Neural progenitor cell (in vitro differentiated cells): ENCODE measurements at regions not wholly inside any gene's neighbourhood (a gene's known extent, or its start where the extent isn't known, plus 50 kb on each side); places are given as distances from the start of the nearest gene placed in this dataset.
A peak's percentile ranks its signal among the peaks of the same experiment; 100 is the strongest.

Experiments used
- DNase-seq: peaks from one replicate; pipeline ENCODE4 v3.0.0-alpha.2; 2016; ENCODE audit warnings: low spot score
- H2AFZ ChIP-seq: fragments of 200-600 bp; sonication (generic); replicated peaks from 2 replicates; pipeline ENCODE4 v1.6.1; 2016; ENCODE audit warnings: antibody characterized with exemption
- H3F3A ChIP-seq: fragments of 200-600 bp; sonication (generic); 2 replicates; pipeline ENCODE4 v1.6.1; 2016; ENCODE audit warnings: antibody characterized with exemption, low read depth
- H3K27ac ChIP-seq: fragments of 200-600 bp; sonication (generic); 2 replicates; pipeline ENCODE4 v1.5.1; 2016; ENCODE audit warnings: mild to moderate bottlenecking
- H3K27me3 ChIP-seq: fragments of 200-600 bp; sonication (generic); 2 replicates; pipeline ENCODE4 v1.6.1; 2016; ENCODE audit warnings: mild to moderate bottlenecking, moderate library complexity
- H3K36me3 ChIP-seq: fragments of 200-600 bp; sonication (generic); 2 replicates; pipeline ENCODE4 v1.5.1; 2016
- H3K4me1 ChIP-seq: fragments of 200-600 bp; sonication (generic); 2 replicates; pipeline ENCODE4 v1.6.1; 2016; ENCODE audit warnings: mixed run types
- H3K4me2 ChIP-seq: fragments of 200-600 bp; sonication (generic); 2 replicates; pipeline ENCODE4 v1.6.1; 2016
- H3K4me3 ChIP-seq: fragments of 200-600 bp; sonication (generic); 2 replicates; pipeline ENCODE4 v1.5.1; 2016
- H3K79me2 ChIP-seq: fragments of 200-600 bp; sonication (generic); 2 replicates; pipeline ENCODE4 v1.6.1; 2016; ENCODE audit warnings: low read depth
- H3K9ac ChIP-seq: fragments of 200-600 bp; sonication (generic); 2 replicates; pipeline ENCODE4 v1.6.1; 2016
- H3K9me3 ChIP-seq: fragments of 200-600 bp; sonication (generic); 2 replicates; pipeline ENCODE4 v1.5.1; 2016; ENCODE audit warnings: low read depth
- H4K20me1 ChIP-seq: fragments of 200-600 bp; sonication (generic); 2 replicates; pipeline ENCODE4 v1.6.1; 2016; ENCODE audit warnings: low read depth
- H3K27ac Mint-ChIP-seq: 3 replicates; pipeline ENCODE4 v1.8.0; 2021; ENCODE audit warnings: mixed read lengths
- H3K27me3 Mint-ChIP-seq: 2 replicates; pipeline ENCODE4 v1.8.0; 2022; ENCODE audit warnings: low read depth, mild to moderate bottlenecking, inconsistent platforms, moderate library complexity, mixed read lengths; ENCODE audit not compliant: insufficient read depth
- H3K36me3 Mint-ChIP-seq: 3 replicates; pipeline ENCODE4 v1.8.0; 2021; ENCODE audit warnings: mixed read lengths
- H3K4me1 Mint-ChIP-seq: 3 replicates; pipeline ENCODE4 v1.8.0; 2021; ENCODE audit warnings: mixed read lengths
- H3K4me3 Mint-ChIP-seq: 3 replicates; pipeline ENCODE4 v1.8.0; 2021; ENCODE audit warnings: mild to moderate bottlenecking, moderate library complexity, mixed read lengths
- H3K9me3 Mint-ChIP-seq: 3 replicates; pipeline ENCODE4 v1.8.0; 2020; ENCODE audit warnings: mixed read lengths
- EZH2 ChIP-seq: fragments of 200-600 bp; sonication (generic); IDR thresholded peaks from 2 replicates; pipeline ENCODE4 v1.6.1; 2017; ENCODE audit warnings: antibody characterized with exemption, mild to moderate bottlenecking, moderate library complexity
- EZH2phosphoT487 ChIP-seq: fragments of 200-600 bp; sonication (generic); IDR thresholded peaks from 2 replicates; pipeline ENCODE4 v1.6.1; 2017; ENCODE audit warnings: antibody characterized with exemption
- TF ChIP-seq, protein P1 (sequence below): fragments of 200-600 bp; sonication (generic); IDR thresholded peaks from 2 replicates; pipeline ENCODE4 v1.5.1; 2017; ENCODE audit warnings: antibody characterized with exemption, mild to moderate bottlenecking

DNA sequence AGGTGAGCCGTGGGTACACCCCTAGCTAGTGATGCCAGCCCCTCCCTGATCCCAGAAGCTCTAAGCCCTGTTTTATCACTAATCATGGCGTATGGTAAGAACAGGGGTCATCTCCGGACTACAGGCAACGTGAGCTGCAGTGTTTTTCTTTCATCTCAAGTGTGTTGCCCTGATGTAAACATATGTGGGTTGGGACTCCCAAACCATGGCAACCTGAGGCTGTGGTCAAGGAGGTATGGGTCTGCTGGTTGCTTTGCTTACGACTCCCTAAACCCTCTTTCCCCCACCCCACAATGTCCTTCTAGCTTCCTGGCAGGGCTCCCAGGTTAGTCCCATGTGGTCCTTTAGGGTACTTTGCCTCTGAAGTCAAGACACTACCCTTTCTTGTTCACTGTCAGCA is 53.6 kb upstream of the AFF3 start:
- no peak overlapping the region for H3K4me3 Mint-ChIP-seq
- Histone ChIP-seq H3K4me3 (no peak overlapping the region), H3F3A (no peaks in the 10 kb centered on the region), H3K79me2 (no peaks in the 10 kb centered on the region), H2AFZ (no peak overlapping the region), H3K36me3 (no peaks in the 10 kb centered on the region), H3K27ac (no peak overlapping the region), H3K9me3 (no peaks in the 10 kb centered on the region), H3K4me1 (peaks cover 16% of the 10 kb centered on the region), H4K20me1 (no peaks in the 10 kb centered on the region), H3K9ac (no peak overlapping the region), H3K27me3 (no peaks in the 10 kb centered on the region), H3K4me2 (no peak overlapping the region)
- peaks cover 8% of the 10 kb centered on the region for H3K9me3 Mint-ChIP-seq
- H3K4me1 Mint-ChIP-seq: peaks cover 21% of the 10 kb centered on the region
- TF ChIP-seq, protein P1, sequence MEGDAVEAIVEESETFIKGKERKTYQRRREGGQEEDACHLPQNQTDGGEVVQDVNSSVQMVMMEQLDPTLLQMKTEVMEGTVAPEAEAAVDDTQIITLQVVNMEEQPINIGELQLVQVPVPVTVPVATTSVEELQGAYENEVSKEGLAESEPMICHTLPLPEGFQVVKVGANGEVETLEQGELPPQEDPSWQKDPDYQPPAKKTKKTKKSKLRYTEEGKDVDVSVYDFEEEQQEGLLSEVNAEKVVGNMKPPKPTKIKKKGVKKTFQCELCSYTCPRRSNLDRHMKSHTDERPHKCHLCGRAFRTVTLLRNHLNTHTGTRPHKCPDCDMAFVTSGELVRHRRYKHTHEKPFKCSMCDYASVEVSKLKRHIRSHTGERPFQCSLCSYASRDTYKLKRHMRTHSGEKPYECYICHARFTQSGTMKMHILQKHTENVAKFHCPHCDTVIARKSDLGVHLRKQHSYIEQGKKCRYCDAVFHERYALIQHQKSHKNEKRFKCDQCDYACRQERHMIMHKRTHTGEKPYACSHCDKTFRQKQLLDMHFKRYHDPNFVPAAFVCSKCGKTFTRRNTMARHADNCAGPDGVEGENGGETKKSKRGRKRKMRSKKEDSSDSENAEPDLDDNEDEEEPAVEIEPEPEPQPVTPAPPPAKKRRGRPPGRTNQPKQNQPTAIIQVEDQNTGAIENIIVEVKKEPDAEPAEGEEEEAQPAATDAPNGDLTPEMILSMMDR: no peak
- TF ChIP-seq EZH2phosphoT487 (no peak), EZH2 (no peak)
- peaks cover 8% of the 10 kb centered on the region for H3K27me3 Mint-ChIP-seq
- no peaks in the 10 kb centered on the region for H3K36me3 Mint-ChIP-seq
- DNase-seq: no peak
- no peak overlapping the region for H3K27ac Mint-ChIP-seq

DNA sequence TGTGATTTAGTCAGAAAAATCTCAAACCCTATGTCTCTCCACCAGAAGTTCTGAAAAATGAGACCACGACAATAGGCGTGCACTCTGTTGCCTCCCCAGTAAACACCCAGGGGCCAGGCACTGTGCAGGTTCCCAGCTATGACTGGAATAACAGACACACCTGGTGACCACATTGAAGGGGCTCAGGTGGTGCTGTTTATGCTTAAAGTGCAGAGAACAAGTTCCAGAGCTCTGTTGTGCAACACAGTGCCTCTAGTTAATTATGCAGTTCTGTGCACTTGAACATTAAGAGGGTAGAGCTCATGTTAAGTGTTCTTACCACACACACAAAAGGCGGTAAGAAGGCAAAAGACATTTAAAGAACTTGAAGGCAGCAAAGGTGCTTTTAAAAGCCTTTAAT is 52.6 kb upstream of the AFF3 start:
- Mint-ChIP-seq H3K36me3 (no peaks in the 10 kb centered on the region), H3K27me3 (peaks cover 8% of the 10 kb centered on the region), H3K4me3 (no peak overlapping the region), H3K27ac (no peak overlapping the region), H3K9me3 (peaks cover 8% of the 10 kb centered on the region), H3K4me1 (peaks cover 21% of the 10 kb centered on the region)
- no peaks in the 10 kb centered on the region for H3F3A ChIP-seq
- TF ChIP-seq EZH2phosphoT487: no peak
- TF ChIP-seq, protein P1: no peak
- no peak for TF ChIP-seq EZH2
- peaks cover 16% of the 10 kb centered on the region for H3K4me1 ChIP-seq
- H3K79me2 ChIP-seq: no peaks in the 10 kb centered on the region
- H3K36me3 ChIP-seq: no peaks in the 10 kb centered on the region
- H3K27me3 ChIP-seq: no peaks in the 10 kb centered on the region
- no peaks in the 10 kb centered on the region for H3K9me3 ChIP-seq
- H3K4me3 ChIP-seq: no peak overlapping the region
- H4K20me1 ChIP-seq: no peaks in the 10 kb centered on the region
- no peak overlapping the region for H2AFZ ChIP-seq
- H3K9ac ChIP-seq: no peak overlapping the region
- no peak overlapping the region for H3K27ac ChIP-seq
- no peak overlapping the region for H3K4me2 ChIP-seq
- DNase-seq: no peak

DNA sequence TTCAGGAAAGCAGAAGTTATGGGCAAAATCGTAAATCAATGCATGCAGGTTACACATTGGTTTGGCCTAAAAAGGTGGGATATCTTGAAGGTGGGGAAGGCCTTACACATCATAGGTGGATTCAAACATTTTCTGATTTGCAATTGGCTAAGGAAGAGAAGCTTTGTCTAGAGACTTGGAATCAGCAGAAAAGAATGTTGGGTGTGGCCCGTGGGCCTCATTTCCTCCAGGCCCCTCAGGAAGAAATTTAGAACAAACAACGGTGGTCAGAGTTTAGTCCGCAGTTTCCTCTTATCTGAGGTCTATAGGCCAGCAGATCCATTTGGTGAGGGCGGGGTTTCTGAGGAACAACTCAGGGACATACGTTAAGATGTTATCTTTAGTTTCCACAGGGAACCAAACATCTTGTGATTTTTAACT is 50.9 kb upstream of the AFF3 start:
- Histone ChIP-seq H3K4me1 (peaks cover 12% of the 10 kb centered on the region), H3K9me3 (no peaks in the 10 kb centered on the region), H3K9ac (no peak overlapping the region), H4K20me1 (no peaks in the 10 kb centered on the region), H3F3A (no peaks in the 10 kb centered on the region), H3K4me3 (no peak overlapping the region), H3K79me2 (no peaks in the 10 kb centered on the region), H2AFZ (no peak overlapping the region), H3K4me2 (no peak overlapping the region), H3K36me3 (no peaks in the 10 kb centered on the region), H3K27ac (no peak overlapping the region), H3K27me3 (no peaks in the 10 kb centered on the region)
- DNase-seq: no peak
- peaks cover 19% of the 10 kb centered on the region for H3K4me1 Mint-ChIP-seq
- H3K36me3 Mint-ChIP-seq: no peaks in the 10 kb centered on the region
- TF ChIP-seq, protein P1: no peak
- TF ChIP-seq EZH2 (no peak), EZH2phosphoT487 (no peak)
- H3K27me3 Mint-ChIP-seq: peaks cover 8% of the 10 kb centered on the region
- H3K4me3 Mint-ChIP-seq: no peak overlapping the region
- no peak overlapping the region for H3K27ac Mint-ChIP-seq
- H3K9me3 Mint-ChIP-seq: peaks cover 6% of the 10 kb centered on the region

DNA sequence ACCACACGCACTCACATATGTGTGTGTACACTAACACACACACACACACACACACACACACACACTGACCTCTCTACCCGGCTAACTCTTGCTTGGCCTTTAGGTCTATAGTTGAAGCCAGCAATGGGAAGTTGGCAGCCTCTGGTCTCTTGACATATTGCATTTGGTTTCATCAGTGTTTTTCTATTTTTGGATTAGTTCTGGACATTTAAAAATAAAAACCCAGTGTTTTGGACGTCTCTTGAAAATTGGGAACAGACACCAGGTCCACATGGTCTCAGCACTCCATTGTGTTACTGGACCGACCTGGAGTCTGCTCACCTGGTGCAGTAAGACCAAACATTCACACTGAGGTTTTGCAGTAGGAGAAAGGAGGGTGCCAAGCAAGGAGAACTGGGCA is 50.4 kb upstream of the AFF3 start:
- Mint-ChIP-seq H3K27me3 (peaks cover 8% of the 10 kb centered on the region), H3K4me1 (peaks cover 14% of the 10 kb centered on the region), H3K36me3 (no peaks in the 10 kb centered on the region), H3K27ac (peak overlapping the region; percentile 21), H3K9me3 (peaks cover 6% of the 10 kb centered on the region), H3K4me3 (no peak overlapping the region)
- TF ChIP-seq, protein P1: no peak
- TF ChIP-seq EZH2phosphoT487 (no peak), EZH2 (no peak)
- Histone ChIP-seq H3F3A (no peaks in the 10 kb centered on the region), H3K79me2 (no peaks in the 10 kb centered on the region), H3K9me3 (no peaks in the 10 kb centered on the region), H3K9ac (no peak overlapping the region), H3K27ac (no peak overlapping the region), H4K20me1 (no peaks in the 10 kb centered on the region), H3K36me3 (no peaks in the 10 kb centered on the region), H3K27me3 (no peaks in the 10 kb centered on the region), H3K4me1 (peaks cover 8% of the 10 kb centered on the region), H3K4me2 (no peak overlapping the region), H2AFZ (no peak overlapping the region), H3K4me3 (no peak overlapping the region)
- no peak for DNase-seq
